ENCODE measurements at regions not wholly inside any gene's neighbourhood (a gene's known extent, or its start where the extent isn't known, plus 50 kb on each side); places are given as distances from the start of the nearest gene placed in this dataset.

- TF ChIP-seq CTCF (conservative IDR thresholded peaks at IDR 0.05; ENCODE audit: control insufficient read depth, insufficient read depth, low read depth, low read length), result no peak
- no peak overlapping the region for H3K4me3 ChIP-seq (ENCODE audit: control insufficient read depth, low read depth, low read length)
- DNase-seq (ENCODE audit: low read depth), result no peak
These were observed 212.8 kb downstream of the SQOR start for GRCh38 chr15:45847645-45848044.

GRCh38 chr15:45849136-45849535 lies 214.3 kb downstream of the SQOR start:
- no peak for TF ChIP-seq CTCF (conservative IDR thresholded peaks at IDR 0.05; ENCODE audit: control insufficient read depth, insufficient read depth, low read depth, low read length)
- DNase-seq (ENCODE audit: low read depth), result no peak
- no peak overlapping the region for H3K4me3 ChIP-seq (ENCODE audit: control insufficient read depth, low read depth, low read length)

GRCh38 chr15:45854455-45855202 lies 219.8 kb downstream of the SQOR start:
- TF ChIP-seq CTCF (conservative IDR thresholded peaks at IDR 0.05; ENCODE audit: control insufficient read depth, insufficient read depth, low read depth, low read length), result no peak
- DNase-seq (ENCODE audit: low read depth), result no peak
- H3K4me3 ChIP-seq (ENCODE audit: control insufficient read depth, low read depth, low read length), result no peak overlapping the region

GRCh38 chr15:45855210-45855906 lies 220.5 kb downstream of the SQOR start:
- no peak overlapping the region for H3K4me3 ChIP-seq (ENCODE audit: control insufficient read depth, low read depth, low read length)
- no peak for TF ChIP-seq CTCF (conservative IDR thresholded peaks at IDR 0.05; ENCODE audit: control insufficient read depth, insufficient read depth, low read depth, low read length)
- DNase-seq (ENCODE audit: low read depth), result no peak

GRCh38 chr15:45855907-45856579 lies 221.2 kb downstream of the SQOR start:
- no peak for TF ChIP-seq CTCF (conservative IDR thresholded peaks at IDR 0.05; ENCODE audit: control insufficient read depth, insufficient read depth, low read depth, low read length)
- H3K4me3 ChIP-seq (ENCODE audit: control insufficient read depth, low read depth, low read length), result no peak overlapping the region
- no peak for DNase-seq (ENCODE audit: low read depth)

GRCh38 chr15:45857291-45857690 lies 222.5 kb downstream of the SQOR start:
- no peak overlapping the region for H3K4me3 ChIP-seq (ENCODE audit: control insufficient read depth, low read depth, low read length)
- DNase-seq (ENCODE audit: low read depth), result no peak
- TF ChIP-seq CTCF (conservative IDR thresholded peaks at IDR 0.05; ENCODE audit: control insufficient read depth, insufficient read depth, low read depth, low read length), result no peak
